ENCODE measurements at regions not wholly inside any gene's neighbourhood (a gene's known extent, or its start where the extent isn't known, plus 50 kb on each side); places are given as distances from the start of the nearest gene placed in this dataset.

- H3K4me3 ChIP-seq (ENCODE audit: low read depth, low read length) = no peak overlapping the region
- TF ChIP-seq CTCF (IDR thresholded peaks at IDR 0.05; ENCODE audit: insufficient read depth, low read depth, low read length) = no peak
- no peaks in the 10 kb centered on the region for H3K27me3 ChIP-seq (ENCODE audit: control insufficient read depth, insufficient read depth, low read length)
- CTCF ChIA-PET = no interaction called here
- H3K36me3 ChIP-seq (ENCODE audit: control insufficient read depth, insufficient read depth, low read length) = no peaks in the 10 kb centered on the region
- POLR2A ChIA-PET = no interaction called here
- DNase-seq (ENCODE audit: low read depth) = no peak
Observed at GRCh38 chrX:39950018-39950688, 147.6 kb downstream of the BCOR start.

GRCh38 chrX:39952989-39953388 lies 144.8 kb downstream of the BCOR start:
- H3K27me3 ChIP-seq (ENCODE audit: control insufficient read depth, insufficient read depth, low read length) = no peaks in the 10 kb centered on the region
- DNase-seq (ENCODE audit: low read depth) = no peak
- ChIA-PET CTCF (no interaction called here), POLR2A (no interaction called here)
- no peak for TF ChIP-seq CTCF (IDR thresholded peaks at IDR 0.05; ENCODE audit: insufficient read depth, low read depth, low read length)
- no peaks in the 10 kb centered on the region for H3K36me3 ChIP-seq (ENCODE audit: control insufficient read depth, insufficient read depth, low read length)
- no peak overlapping the region for H3K4me3 ChIP-seq (ENCODE audit: low read depth, low read length)

- no peaks in the 10 kb centered on the region for H3K36me3 ChIP-seq (ENCODE audit: control insufficient read depth, insufficient read depth, low read length)
- ChIA-PET CTCF (no interaction called here), POLR2A (no interaction called here)
- H3K27me3 ChIP-seq (ENCODE audit: control insufficient read depth, insufficient read depth, low read length) = no peaks in the 10 kb centered on the region
- no peak for TF ChIP-seq CTCF (IDR thresholded peaks at IDR 0.05; ENCODE audit: insufficient read depth, low read depth, low read length)
- no peak for DNase-seq (ENCODE audit: low read depth)
- no peak overlapping the region for H3K4me3 ChIP-seq (ENCODE audit: low read depth, low read length)
Observed at GRCh38 chrX:39953879-39954278, 143.9 kb downstream of the BCOR start.

- CTCF ChIA-PET = no interaction called here
- Histone ChIP-seq H3K27me3 (ENCODE audit: control insufficient read depth, insufficient read depth, low read length) (no peaks in the 10 kb centered on the region), H3K36me3 (ENCODE audit: control insufficient read depth, insufficient read depth, low read length) (no peaks in the 10 kb centered on the region), H3K4me3 (ENCODE audit: low read depth, low read length) (no peak overlapping the region)
- DNase-seq (ENCODE audit: low read depth) = no peak
- TF ChIP-seq CTCF (IDR thresholded peaks at IDR 0.05; ENCODE audit: insufficient read depth, low read depth, low read length) = no peak
- POLR2A ChIA-PET = no interaction called here
Observed at GRCh38 chrX:39954851-39955250, 142.9 kb downstream of the BCOR start.

- Histone ChIP-seq H3K36me3 (ENCODE audit: control insufficient read depth, insufficient read depth, low read length) (no peaks in the 10 kb centered on the region), H3K27me3 (ENCODE audit: control insufficient read depth, insufficient read depth, low read length) (no peaks in the 10 kb centered on the region), H3K4me3 (ENCODE audit: low read depth, low read length) (no peak overlapping the region)
- POLR2A ChIA-PET = no interaction called here
- no peak for TF ChIP-seq CTCF (IDR thresholded peaks at IDR 0.05; ENCODE audit: insufficient read depth, low read depth, low read length)
- no peak for DNase-seq (ENCODE audit: low read depth)
- CTCF ChIA-PET = interaction anchor here (1.2 kb wide), 1 partner anchor 9 kb away, joined by 3 read pairs; no protein-coding TSS in a partner anchor
Observed at GRCh38 chrX:39955625-39956024, 142.1 kb downstream of the BCOR start.

Data from BJ (cell line).